ENCODE measurements at regions not wholly inside any gene's neighbourhood (a gene's known extent, or its start where the extent isn't known, plus 50 kb on each side); places are given as distances from the start of the nearest gene placed in this dataset.

GRCh38 chr10:53255661-53256205, 483.1 kb upstream of the MBL2 start:
- no peak for TF ChIP-seq CTCF (IDR thresholded peaks at IDR 0.05)
- no peak for TF ChIP-seq POLR2A (IDR thresholded peaks at IDR 0.05)

Measured in thyroid gland (tissue), 4 donors.